22Rv1 (cell line): ENCODE measurements at regions not wholly inside any gene's neighbourhood (a gene's known extent, or its start where the extent isn't known, plus 50 kb on each side); places are given as distances from the start of the nearest gene placed in this dataset.

Experiments used
- CTCF ChIP-seq: fragments of 450-650 bp; IDR thresholded peaks from 2 replicates; pipeline ENCODE4 v1.5.1; 2017; ENCODE audit warnings: mild to moderate bottlenecking
- ZFX ChIP-seq: fragments of 450-650 bp; IDR thresholded peaks from 2 replicates; pipeline ENCODE4 v1.6.1; 2017; ENCODE audit warnings: antibody characterized with exemption, borderline replicate concordance

GRCh38 chr21:35893156-35893555 is 167.2 kb downstream of the SETD4 start:
- TF ChIP-seq CTCF (no peak), ZFX (no peak)
